ENCODE measurements at regions not wholly inside any gene's neighbourhood (a gene's known extent, or its start where the extent isn't known, plus 50 kb on each side); places are given as distances from the start of the nearest gene placed in this dataset.

GRCh38 chr5:118616281-118616680 lies 372.1 kb downstream of the DTWD2 start:
- TF ChIP-seq CTCF (IDR thresholded peaks at IDR 0.05; ENCODE audit: insufficient read depth, low read length, poor library complexity, severe bottlenecking): no peak
- Histone ChIP-seq H3K27me3 (replicated peaks; ENCODE audit: control insufficient read depth, insufficient read depth, low read length) (no peaks in the 10 kb centered on the region), H3K4me3 (replicated peaks; ENCODE audit: low read depth, low read length) (no peak overlapping the region), H3K36me3 (ENCODE audit: control insufficient read depth, insufficient read depth, low read length) (no peaks in the 10 kb centered on the region)
- DNase-seq (ENCODE audit: extremely low read depth, insufficient read length): no peak

GRCh38 chr5:118614731-118615456 lies 373.5 kb downstream of the DTWD2 start:
- Histone ChIP-seq H3K4me3 (replicated peaks; ENCODE audit: low read depth, low read length) (no peak overlapping the region), H3K36me3 (ENCODE audit: control insufficient read depth, insufficient read depth, low read length) (no peaks in the 10 kb centered on the region), H3K27me3 (replicated peaks; ENCODE audit: control insufficient read depth, insufficient read depth, low read length) (no peaks in the 10 kb centered on the region)
- TF ChIP-seq CTCF (IDR thresholded peaks at IDR 0.05; ENCODE audit: insufficient read depth, low read length, poor library complexity, severe bottlenecking): no peak
- no peak for DNase-seq (ENCODE audit: extremely low read depth, insufficient read length)

- no peak overlapping the region for H3K4me3 ChIP-seq (replicated peaks; ENCODE audit: low read depth, low read length)
- DNase-seq (ENCODE audit: extremely low read depth, insufficient read length): no peak
- H3K27me3 ChIP-seq (replicated peaks; ENCODE audit: control insufficient read depth, insufficient read depth, low read length): no peaks in the 10 kb centered on the region
- no peaks in the 10 kb centered on the region for H3K36me3 ChIP-seq (ENCODE audit: control insufficient read depth, insufficient read depth, low read length)
- TF ChIP-seq CTCF (IDR thresholded peaks at IDR 0.05; ENCODE audit: insufficient read depth, low read length, poor library complexity, severe bottlenecking): peak; percentile 68
Observed at GRCh38 chr5:118611332-118611945, 376.9 kb downstream of the DTWD2 start.

GRCh38 chr5:118606940-118607339 lies 381.4 kb downstream of the DTWD2 start:
- DNase-seq (ENCODE audit: extremely low read depth, insufficient read length): no peak
- Histone ChIP-seq H3K4me3 (replicated peaks; ENCODE audit: low read depth, low read length) (no peak overlapping the region), H3K36me3 (ENCODE audit: control insufficient read depth, insufficient read depth, low read length) (no peaks in the 10 kb centered on the region), H3K27me3 (replicated peaks; ENCODE audit: control insufficient read depth, insufficient read depth, low read length) (no peaks in the 10 kb centered on the region)
- no peak for TF ChIP-seq CTCF (IDR thresholded peaks at IDR 0.05; ENCODE audit: insufficient read depth, low read length, poor library complexity, severe bottlenecking)

- H3K27me3 ChIP-seq (replicated peaks; ENCODE audit: control insufficient read depth, insufficient read depth, low read length): no peaks in the 10 kb centered on the region
- no peak for DNase-seq (ENCODE audit: extremely low read depth, insufficient read length)
- no peak overlapping the region for H3K4me3 ChIP-seq (replicated peaks; ENCODE audit: low read depth, low read length)
- no peak for TF ChIP-seq CTCF (IDR thresholded peaks at IDR 0.05; ENCODE audit: insufficient read depth, low read length, poor library complexity, severe bottlenecking)
- no peaks in the 10 kb centered on the region for H3K36me3 ChIP-seq (ENCODE audit: control insufficient read depth, insufficient read depth, low read length)
Observed at GRCh38 chr5:118605761-118606160, 382.6 kb downstream of the DTWD2 start.

Data from GM06990 (cell line).